HG02588 (cell line): ENCODE measurements at regions not wholly inside any gene's neighbourhood (a gene's known extent, or its start where the extent isn't known, plus 50 kb on each side); places are given as distances from the start of the nearest gene placed in this dataset.

ENCODE experiments used
- ATAC-seq: cut with Tn5 transposase; IDR thresholded peaks from one replicate; pipeline ENCODE4 v1.9.1; 2021; ENCODE audit warnings: mild to moderate bottlenecking, moderate library complexity; ENCODE audit not compliant: unreplicated experiment

- no peak for ATAC-seq
Measured at GRCh38 chr1:98386675-98387440, 274.7 kb upstream of the SNX7 start.

- no peak for ATAC-seq
Measured at GRCh38 chr1:98385652-98386051, 275.9 kb upstream of the SNX7 start.

DNA sequence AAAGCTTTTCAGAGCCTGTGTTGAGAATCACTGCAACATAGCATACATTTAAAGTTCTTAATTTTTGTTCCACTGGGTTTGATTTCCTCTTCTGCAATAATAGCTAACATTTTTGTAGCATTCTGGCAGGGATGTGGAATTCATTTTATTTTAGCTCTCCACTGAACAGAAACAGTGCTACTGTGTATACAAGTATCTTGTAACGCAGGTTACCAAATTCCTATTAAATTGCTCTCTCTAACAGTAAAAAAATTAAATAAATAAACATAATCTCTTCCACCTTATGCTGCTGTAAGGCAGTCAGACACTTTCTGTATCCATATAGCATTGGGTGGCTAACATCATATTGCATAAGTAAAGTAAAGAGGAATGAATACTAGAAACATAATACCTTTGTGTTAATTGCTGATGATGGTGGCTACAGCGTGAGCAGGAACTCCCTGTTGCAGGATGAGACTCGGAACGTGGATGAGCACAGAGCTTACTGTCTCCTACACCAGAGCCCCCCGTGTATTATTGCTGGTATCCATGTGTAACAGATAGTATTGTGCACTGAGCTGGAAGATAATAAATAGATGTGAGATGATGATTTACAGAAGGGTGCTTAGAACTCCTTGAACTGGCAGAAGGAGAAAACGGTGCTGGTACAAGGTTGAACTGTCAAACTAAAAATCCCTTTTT is 276.9 kb upstream of the SNX7 start:
- no peak for ATAC-seq

- no peak for ATAC-seq
Measured at GRCh38 chr1:98382986-98383740, 278.4 kb upstream of the SNX7 start.

GRCh38 chr1:98382586-98382985 is 278.9 kb upstream of the SNX7 start:
- ATAC-seq: no peak

GRCh38 chr1:98374098-98374497 is 287.4 kb upstream of the SNX7 start:
- no peak for ATAC-seq

GRCh38 chr1:98373056-98373455 is 288.5 kb upstream of the SNX7 start:
- ATAC-seq: no peak

DNA sequence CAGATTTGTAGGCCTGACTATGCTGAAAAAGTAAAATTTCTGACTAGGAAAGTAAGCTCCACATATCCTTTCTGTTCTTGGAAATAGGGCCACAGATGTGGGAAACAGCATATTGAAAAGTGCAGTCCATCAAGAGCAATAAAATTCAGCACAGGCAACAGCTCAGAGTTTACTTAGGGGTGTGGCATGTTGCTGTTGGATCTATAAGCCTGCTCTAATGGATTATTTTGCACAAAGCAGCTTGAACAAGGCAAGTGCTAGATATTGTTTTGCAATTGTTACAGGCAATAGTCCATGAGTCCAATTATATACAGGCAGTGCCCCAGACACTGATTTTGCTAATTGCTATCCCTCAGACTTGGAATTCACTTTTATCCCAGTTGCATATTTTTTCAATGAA is 289.8 kb upstream of the SNX7 start:
- ATAC-seq: no peak

GRCh38 chr1:98369463-98369862 is 292.1 kb upstream of the SNX7 start:
- no peak for ATAC-seq

- no peak for ATAC-seq
Measured at GRCh38 chr1:98368995-98369394, 292.5 kb upstream of the SNX7 start.

DNA sequence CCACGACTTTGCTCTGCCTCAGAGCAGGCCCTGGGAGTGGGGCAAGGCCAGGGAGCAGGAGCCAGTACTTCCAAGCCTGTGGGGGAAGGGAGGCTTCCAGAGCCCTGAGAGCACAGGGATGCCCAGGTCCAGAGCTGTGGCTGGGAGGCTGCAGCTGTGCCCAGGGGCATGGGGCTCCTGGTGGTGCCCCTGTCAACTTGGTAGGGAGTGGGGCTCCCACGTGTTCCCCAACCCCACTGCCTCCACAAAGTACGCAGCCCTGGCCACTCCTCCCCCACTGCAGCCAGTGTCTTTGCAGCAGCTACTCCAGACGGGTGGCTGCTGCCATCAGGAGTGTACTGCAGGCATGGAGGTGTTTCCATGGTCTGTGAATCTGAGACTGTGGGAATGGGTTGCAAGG is 294.1 kb upstream of the SNX7 start:
- ATAC-seq: no peak

GRCh38 chr1:98366343-98366742 is 295.2 kb upstream of the SNX7 start:
- ATAC-seq: no peak

DNA sequence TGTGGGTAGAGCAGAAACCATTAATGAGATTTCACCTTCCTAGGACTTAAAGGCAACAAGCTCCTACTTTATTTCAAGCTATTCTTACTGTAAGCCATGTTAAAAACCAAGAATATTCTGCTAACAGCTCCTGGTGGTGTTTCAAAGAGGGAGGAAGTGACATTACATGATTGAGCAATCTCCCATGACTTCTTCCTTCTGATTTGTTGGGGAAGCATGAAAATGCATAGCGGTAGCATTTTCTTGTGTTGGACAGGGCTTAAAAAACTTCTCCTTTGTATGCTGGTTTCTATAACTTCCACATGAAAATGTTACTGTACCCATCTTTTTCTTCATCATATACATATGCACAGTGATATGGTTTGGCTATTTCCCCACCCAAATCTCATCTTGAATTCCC is 297.0 kb upstream of the SNX7 start:
- ATAC-seq: no peak

DNA sequence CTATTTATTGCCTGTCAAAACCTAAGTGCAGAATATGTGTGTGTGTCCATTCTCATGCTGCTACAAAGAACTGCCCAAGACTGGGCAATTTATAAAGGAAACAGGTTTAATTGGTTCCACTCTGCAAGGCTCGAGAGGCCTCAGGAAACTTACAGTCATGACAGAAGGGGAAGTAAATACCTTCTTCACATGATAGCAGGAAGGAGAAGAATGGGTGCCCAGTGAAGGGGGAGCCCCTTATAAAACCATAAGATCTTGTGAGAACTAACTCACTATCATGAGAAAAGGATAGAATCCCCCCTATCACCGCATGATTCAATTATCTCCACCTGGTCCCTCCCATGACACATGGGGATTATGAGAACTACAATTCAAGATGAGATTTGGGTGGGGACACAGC is 300.7 kb upstream of the SNX7 start:
- no peak for ATAC-seq

- ATAC-seq: no peak
Measured at GRCh38 chr1:98355656-98356383, 305.7 kb upstream of the SNX7 start.

DNA sequence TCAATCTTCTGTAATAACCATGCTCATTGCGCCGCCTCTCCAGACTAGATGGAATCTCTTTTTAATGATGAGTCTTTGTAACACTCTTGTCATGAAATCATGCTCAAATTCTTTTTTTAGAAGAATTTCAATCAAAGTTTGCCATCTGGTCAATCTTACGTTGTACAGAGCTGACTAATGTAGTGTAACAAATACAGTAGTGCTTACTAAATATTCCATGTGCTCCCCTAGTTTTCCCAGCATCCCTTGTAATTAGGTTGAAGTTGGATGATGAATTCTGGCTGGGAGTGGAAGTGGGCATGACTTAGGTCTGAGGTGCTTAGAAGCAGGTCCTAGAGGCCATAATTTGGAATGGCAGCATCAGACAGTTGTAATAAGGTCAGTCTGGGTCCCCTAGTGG is 309.1 kb upstream of the SNX7 start:
- ATAC-seq: no peak

DNA sequence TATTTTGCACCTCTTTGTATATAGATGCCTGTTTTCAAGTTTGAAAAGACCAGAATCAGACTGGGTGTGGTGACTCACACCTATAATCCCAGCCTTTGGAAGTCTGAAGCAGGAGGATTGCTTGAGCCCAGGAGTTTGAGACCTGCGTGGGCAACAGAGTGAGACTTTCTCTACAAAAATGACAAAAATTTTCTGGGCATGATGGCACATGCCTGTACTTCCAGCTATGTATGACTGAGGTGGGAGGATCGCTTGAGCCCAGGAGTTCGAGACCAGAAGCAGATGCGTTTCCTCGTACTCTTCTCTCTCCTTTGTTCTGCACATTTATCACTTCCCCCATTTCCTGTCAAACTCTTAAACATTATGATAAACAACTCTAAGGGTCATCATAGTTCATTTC is 310.0 kb upstream of the SNX7 start:
- no peak for ATAC-seq

DNA sequence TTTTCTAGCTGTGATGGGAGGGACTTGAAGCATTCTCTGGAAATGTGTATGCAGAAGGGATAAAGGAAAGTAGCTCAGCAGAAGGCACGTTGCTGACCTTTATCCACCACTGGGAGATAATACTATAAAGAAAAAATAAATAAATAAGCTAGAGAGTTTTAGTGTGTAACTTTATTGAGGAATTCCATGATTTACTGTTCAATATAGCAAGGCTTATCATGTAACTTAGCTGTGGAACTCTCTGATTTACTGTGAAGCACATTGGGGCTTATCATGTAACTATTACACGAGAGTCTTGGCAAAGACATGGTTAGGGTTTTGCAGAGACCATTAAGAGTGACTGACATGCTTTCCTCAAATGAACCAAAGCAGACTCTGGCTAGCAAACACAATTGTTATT is 316.1 kb upstream of the SNX7 start:
- ATAC-seq: no peak

- no peak for ATAC-seq
Measured at GRCh38 chr1:98344731-98345130, 316.8 kb upstream of the SNX7 start.

DNA sequence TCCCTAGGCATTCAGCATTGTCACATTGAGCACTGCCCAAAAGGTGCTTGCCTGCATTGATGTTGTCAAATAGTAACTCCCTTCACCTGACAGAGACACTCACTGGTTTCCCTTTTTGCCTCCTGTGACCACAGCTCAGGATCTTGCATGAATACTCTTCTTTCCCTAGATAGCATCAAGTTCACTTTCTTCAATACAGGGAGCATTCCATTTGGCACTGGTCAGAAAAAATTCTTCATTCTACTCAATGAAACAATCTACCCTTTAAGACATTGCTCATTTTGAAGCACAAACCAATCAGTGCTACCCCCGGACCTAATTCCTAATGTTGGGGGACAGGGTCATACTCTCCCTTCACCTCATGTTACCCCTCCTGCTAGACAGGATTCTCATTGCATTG is 319.0 kb upstream of the SNX7 start:
- ATAC-seq: no peak

DNA sequence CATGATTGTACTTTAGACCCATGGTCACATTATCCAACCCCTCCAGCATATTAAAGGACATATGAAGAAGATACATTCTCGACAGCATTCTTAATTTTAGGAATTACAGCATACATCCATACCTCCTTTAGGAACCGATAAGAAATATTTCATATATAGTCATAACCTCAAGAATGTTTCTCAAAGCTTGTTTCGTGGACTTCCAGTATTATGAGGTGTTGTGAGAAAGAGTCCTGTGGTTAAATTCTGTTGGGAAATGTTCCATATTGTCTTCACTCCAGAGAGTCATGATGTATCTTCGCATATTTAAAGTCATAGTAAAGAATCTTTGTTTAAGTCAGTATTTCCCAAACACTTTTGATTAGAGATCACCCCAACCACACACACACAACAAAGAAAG is 321.0 kb upstream of the SNX7 start:
- ATAC-seq: no peak
